ENCODE measurements at regions not wholly inside any gene's neighbourhood (a gene's known extent, or its start where the extent isn't known, plus 50 kb on each side); places are given as distances from the start of the nearest gene placed in this dataset.

- no peak overlapping the region for H3K27ac ChIP-seq
- intact Hi-C loops (cut with DNase I): no loop called here
- no peaks in the 10 kb centered on the region for H3K9me3 ChIP-seq
- H3K27me3 ChIP-seq: no peaks in the 10 kb centered on the region
- H3K36me3 ChIP-seq: no peaks in the 10 kb centered on the region
- DNase-seq: no peak
- TF ChIP-seq CTCF (IDR thresholded peaks at IDR 0.05): no peak
- no peak overlapping the region for H3K4me3 ChIP-seq
- no peaks in the 10 kb centered on the region for H3K4me1 ChIP-seq
- H3K9ac ChIP-seq (ENCODE audit: low read depth in 2 of 2, low read length in 2 of 2): no peak overlapping the region
Measured at GRCh38 chr12:92028441-92028709, 117.3 kb downstream of the BTG1 start.

- H3K9ac ChIP-seq (ENCODE audit: low read depth in 2 of 2, low read length in 2 of 2): no peak overlapping the region
- H3K27ac ChIP-seq: no peak overlapping the region
- DNase-seq: no peak
- intact Hi-C loops (cut with DNase I): no loop called here
- no peaks in the 10 kb centered on the region for H3K9me3 ChIP-seq
- no peaks in the 10 kb centered on the region for H3K36me3 ChIP-seq
- no peaks in the 10 kb centered on the region for H3K27me3 ChIP-seq
- no peak for TF ChIP-seq CTCF (IDR thresholded peaks at IDR 0.05)
- H3K4me3 ChIP-seq: no peak overlapping the region
- H3K4me1 ChIP-seq: no peaks in the 10 kb centered on the region
Measured at GRCh38 chr12:92027701-92028440, 117.8 kb downstream of the BTG1 start.

GRCh38 chr12:92027243-92027642 is 118.4 kb downstream of the BTG1 start:
- TF ChIP-seq CTCF (IDR thresholded peaks at IDR 0.05): no peak
- Histone ChIP-seq H3K9me3 (no peaks in the 10 kb centered on the region), H3K4me1 (no peaks in the 10 kb centered on the region), H3K27ac (no peak overlapping the region), H3K27me3 (no peaks in the 10 kb centered on the region), H3K4me3 (no peak overlapping the region), H3K9ac (ENCODE audit: low read depth in 2 of 2, low read length in 2 of 2) (no peak overlapping the region), H3K36me3 (no peaks in the 10 kb centered on the region)
- DNase-seq: no peak
- intact Hi-C loops (cut with DNase I): no loop called here

- Histone ChIP-seq H3K4me3 (no peak overlapping the region), H3K27ac (no peak overlapping the region), H3K27me3 (no peaks in the 10 kb centered on the region), H3K9ac (ENCODE audit: low read depth in 2 of 2, low read length in 2 of 2) (no peak overlapping the region), H3K36me3 (no peaks in the 10 kb centered on the region), H3K4me1 (no peaks in the 10 kb centered on the region), H3K9me3 (no peaks in the 10 kb centered on the region)
- intact Hi-C loops (cut with DNase I): no loop called here
- DNase-seq: no peak
- no peak for TF ChIP-seq CTCF (IDR thresholded peaks at IDR 0.05)
Measured at GRCh38 chr12:92025462-92026207, 120.0 kb downstream of the BTG1 start.

GRCh38 chr12:92022093-92022492 is 123.6 kb downstream of the BTG1 start:
- no peak overlapping the region for H3K9ac ChIP-seq (ENCODE audit: low read depth in 2 of 2, low read length in 2 of 2)
- no peak overlapping the region for H3K4me3 ChIP-seq
- no peaks in the 10 kb centered on the region for H3K36me3 ChIP-seq
- intact Hi-C loops (cut with DNase I): no loop called here
- H3K27ac ChIP-seq: no peak overlapping the region
- H3K9me3 ChIP-seq: no peaks in the 10 kb centered on the region
- TF ChIP-seq CTCF (IDR thresholded peaks at IDR 0.05): no peak
- no peaks in the 10 kb centered on the region for H3K4me1 ChIP-seq
- H3K27me3 ChIP-seq: no peaks in the 10 kb centered on the region
- DNase-seq: no peak

Measured in colonic mucosa (tissue), 4 donors.